ENCODE measurements at regions not wholly inside any gene's neighbourhood (a gene's known extent, or its start where the extent isn't known, plus 50 kb on each side); places are given as distances from the start of the nearest gene placed in this dataset.

- H3K23ac ChIP-seq (ENCODE audit: low read depth, low read length), result peak overlapping the region; percentile 0; the same call in 1 of the 2 replicates
- in situ Hi-C loops (cut with MboI; ENCODE audit: low sequenced_read_pairs), result loop anchor here (5.0 kb wide), 1 partner anchor 113 kb away; no protein-coding TSS in a partner anchor
- no peak overlapping the region for H3K4me3 ChIP-seq (ENCODE audit: insufficient read depth, low read depth, low read length)
- peak overlapping the region; percentile 38; the same call in 1 of the 2 replicates for H2AK5ac ChIP-seq (ENCODE audit: low read depth, low read length)
- H3K27ac ChIP-seq (ENCODE audit: insufficient read depth, low read length), result peak overlapping the region; percentile 59
- peaks cover 11% of the 10 kb centered on the region for H3K4me1 ChIP-seq (ENCODE audit: control insufficient read depth, insufficient read depth, low read length)
- no peak overlapping the region for H2AK9ac ChIP-seq (replicated peaks; ENCODE audit: low read depth, low read length, poor library complexity)
- dilution Hi-C loops (cut with HindIII; ENCODE audit: low sequenced_read_pairs, unreplicated experiment), result no loop called here
- no peaks in the 10 kb centered on the region for H3K27me3 ChIP-seq (ENCODE audit: control insufficient read depth, insufficient read depth, low read length)
- DNase-seq, result peak; percentile 65
- H3K36me3 ChIP-seq (ENCODE audit: control insufficient read depth, insufficient read depth, low read length), result no peaks in the 10 kb centered on the region
- ChIA-PET CTCF (interaction anchor here (1.3 kb wide), 1 partner anchor 11 kb away, joined by 3 read pairs; no protein-coding TSS in a partner anchor), POLR2A (ENCODE audit: unreplicated experiment) (no interaction called here)
- peak overlapping the region; percentile 83 for H2BK120ac ChIP-seq (ENCODE audit: low read depth, low read length)
- peak overlapping the region; percentile 73 for H2BK15ac ChIP-seq (ENCODE audit: low read depth, low read length)
- H3K9ac ChIP-seq (ENCODE audit: low read depth, low read length), result no peak overlapping the region; the same call in 1 of the 2 replicates
- H3K18ac ChIP-seq (ENCODE audit: low read depth, low read length), result peak overlapping the region; percentile 93
- peak overlapping the region; percentile 86 for H2BK20ac ChIP-seq (ENCODE audit: low read depth, low read length)
- peak overlapping the region; percentile 43; the same call in 1 of the 2 replicates for H3K4me2 ChIP-seq (ENCODE audit: low read depth, low read length)
- peak overlapping the region; percentile 77 for H4K91ac ChIP-seq (ENCODE audit: insufficient read depth, low read depth, low read length)
- H3K14ac ChIP-seq (replicated peaks; ENCODE audit: low read depth, low read length), result peak overlapping the region; percentile 61
- H3K4ac ChIP-seq (ENCODE audit: low read depth, low read length), result peak overlapping the region; percentile 24
- no peak overlapping the region for H2AFZ ChIP-seq (replicated peaks; ENCODE audit: low read length, poor library complexity)
- peaks cover 16% of the 10 kb centered on the region; the same call in 1 of the 2 replicates for H3K9me1 ChIP-seq (ENCODE audit: insufficient read depth, low read length)
- peak overlapping the region; percentile 9 to 90 for H4K8ac ChIP-seq (ENCODE audit: low read depth in 2 of 2, low read length in 2 of 2)
- peak overlapping the region; percentile 4; the same call in 1 of the 2 replicates for H4K5ac ChIP-seq (ENCODE audit: low read depth, low read length)
- TF ChIP-seq BHLHE40 (IDR thresholded peaks at IDR 0.05; ENCODE audit: low read depth, low read length) (0 out of 2 replicates have a peak, but pooled peaks have one; percentile 42), CEBPB (IDR thresholded peaks at IDR 0.05; ENCODE audit: low read depth, low read length) (peak; percentile 86)
- TF ChIP-seq, protein P1, sequence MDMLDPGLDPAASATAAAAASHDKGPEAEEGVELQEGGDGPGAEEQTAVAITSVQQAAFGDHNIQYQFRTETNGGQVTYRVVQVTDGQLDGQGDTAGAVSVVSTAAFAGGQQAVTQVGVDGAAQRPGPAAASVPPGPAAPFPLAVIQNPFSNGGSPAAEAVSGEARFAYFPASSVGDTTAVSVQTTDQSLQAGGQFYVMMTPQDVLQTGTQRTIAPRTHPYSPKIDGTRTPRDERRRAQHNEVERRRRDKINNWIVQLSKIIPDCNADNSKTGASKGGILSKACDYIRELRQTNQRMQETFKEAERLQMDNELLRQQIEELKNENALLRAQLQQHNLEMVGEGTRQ (IDR thresholded peaks at IDR 0.05; ENCODE audit: low read depth, low read length), result no peak
- intact Hi-C loops (cut with micrococcal nuclease), result loop anchor here (5.0 kb wide), 2 partner anchors 118 to 768 kb away; no protein-coding TSS in a partner anchor
- no peak overlapping the region for H3K56ac ChIP-seq (ENCODE audit: extremely low read depth, insufficient read depth, low read length)
- H3K9me3 ChIP-seq (ENCODE audit: control insufficient read depth, insufficient read depth, low read length), result no peaks in the 10 kb centered on the region
- peak overlapping the region; percentile 86 for H2BK5ac ChIP-seq (ENCODE audit: low read depth, low read length, poor library complexity, severe bottlenecking)
- no peaks in the 10 kb centered on the region for H4K20me1 ChIP-seq (ENCODE audit: insufficient read depth, low read length)
- ATAC-seq (ENCODE audit: low read depth), result peak; percentile 25; the same call in 1 of the 2 replicates
- no TSS peak for BruUV-seq (replicated peaks)
- H3K79me1 ChIP-seq (ENCODE audit: low read depth in 1 of 2, low read length in 2 of 2), result no peaks in the 10 kb centered on the region
- whole genome bisulfite sequencing, 2 experiments (ENCODE audit: extremely low coverage in 2 of 2, insufficient read length in 1 of 2), result no CpG with 5 or more reads among the region's 1 CpG
Observed at GRCh38 chr2:157170299-157170698, 87.2 kb upstream of the GALNT5 start.

Data from IMR-90 (cell line).